HEK293 (cell line): ENCODE measurements at regions not wholly inside any gene's neighbourhood (a gene's known extent, or its start where the extent isn't known, plus 50 kb on each side); places are given as distances from the start of the nearest gene placed in this dataset.

Source experiments
- CTCF ChIA-PET: fragments of 350-600 bp; formaldehyde crosslinking; extraction: SDS; loops from one replicate; lab custom pipeline; 2021; ENCODE audit warnings: antibody characterized with exemption; lab: Yijun Ruan, JAX
- POLR2A ChIA-PET: fragments of 300-600 bp; formaldehyde crosslinking; extraction: SDS; loops from one replicate; lab custom pipeline; 2020; ENCODE audit warnings: antibody characterized with exemption, inconsistent platforms; lab: Yijun Ruan, JAX
- H3K27ac ChIP-seq: fragments of 200-500 bp; sonication (Bioruptor generic); 2 replicates; pipeline ENCODE4 v1.5.1; 2014; ENCODE audit warnings: low read depth, low read length, control low read depth, inconsistent platforms; ENCODE audit errors: extremely low read depth
- H3K36me3 ChIP-seq, 2 experiments: fragments of 200-500 bp in 1 of 2; sonication (Bioruptor generic) in 1 of 2; 1 replicate in 1 of 2; 2 replicates in 1 of 2; pipeline ENCODE4 v1.5.1; 2014 to 2017; ENCODE audit warnings: inconsistent platforms in 2 of 2, low read length in 2 of 2; ENCODE audit not compliant: control insufficient read depth in 2 of 2, insufficient read depth in 1 of 2
- H3K4me1 ChIP-seq: fragments of 200-500 bp; sonication (Bioruptor generic); 2 replicates; pipeline ENCODE4 v1.5.1; 2014; ENCODE audit warnings: mild to moderate bottlenecking, low read length, inconsistent platforms; ENCODE audit not compliant: control insufficient read depth, insufficient read depth
- H3K4me3 ChIP-seq: 2 replicates; pipeline ENCODE4 v1.5.1; 2011; ENCODE audit warnings: low read depth, mild to moderate bottlenecking, control low read depth, low read length, moderate library complexity
- H3K9me3 ChIP-seq: fragments of 200-500 bp; sonication (Bioruptor generic); 2 replicates; pipeline ENCODE4 v1.5.1; 2014; ENCODE audit warnings: low read depth, low read length, inconsistent platforms; ENCODE audit not compliant: control insufficient read depth, insufficient read depth
- FEZF1 ChIP-seq: fragments of 450-650 bp; formaldehyde crosslinking; IDR thresholded peaks from 2 replicates; pipeline ENCODE4 v1.5.1; 2016; ENCODE audit warnings: missing biosample characterization, missing genetic modification characterization
- HOXA7 ChIP-seq: sonication (generic); formaldehyde crosslinking; IDR thresholded peaks from 2 replicates; pipeline ENCODE4 v1.8.1; 2022; ENCODE audit warnings: missing genetic modification reagents, borderline replicate concordance
- INSM2 ChIP-seq: fragments of 450-650 bp; formaldehyde crosslinking; IDR thresholded peaks from 2 replicates; pipeline ENCODE4 v1.5.1; 2016; ENCODE audit warnings: missing biosample characterization, missing genetic modification characterization
- KLF10 ChIP-seq: fragments of 450-650 bp; IDR thresholded peaks from 2 replicates; pipeline ENCODE4 v1.5.1; 2018; ENCODE audit warnings: missing biosample characterization, mild to moderate bottlenecking, missing genetic modification characterization
- PRDM1 ChIP-seq: fragments of 450-650 bp; formaldehyde crosslinking; IDR thresholded peaks from 2 replicates; pipeline ENCODE4; 2016; ENCODE audit warnings: missing biosample characterization, missing genetic modification characterization
- RBAK ChIP-seq: fragments of 450-650 bp; formaldehyde crosslinking; IDR thresholded peaks from 2 replicates; pipeline ENCODE4 v1.5.1; 2016; ENCODE audit warnings: missing biosample characterization, missing genetic modification characterization
- SETDB1 ChIP-seq: IDR thresholded peaks from one replicate; pipeline ENCODE4 v1.6.1; 2017; ENCODE audit warnings: mild to moderate bottlenecking, low read length, moderate library complexity, mixed read lengths; ENCODE audit not compliant: insufficient read length
- YY2 ChIP-seq: fragments of 450-650 bp; formaldehyde crosslinking; IDR thresholded peaks from 2 replicates; pipeline ENCODE4 v1.5.1; 2016; ENCODE audit warnings: missing biosample characterization, missing genetic modification characterization
- ZIC2 ChIP-seq: fragments of 450-650 bp; formaldehyde crosslinking; IDR thresholded peaks from 2 replicates; pipeline ENCODE4 v1.5.1; 2016; ENCODE audit warnings: missing biosample characterization, missing genetic modification characterization
- ZNF112 ChIP-seq: fragments of 450-650 bp; formaldehyde crosslinking; IDR thresholded peaks from 2 replicates; pipeline ENCODE4 v1.5.0; 2017; ENCODE audit warnings: missing biosample characterization, missing genetic modification characterization
- ZNF121 ChIP-seq: fragments of 450-650 bp; formaldehyde crosslinking; IDR thresholded peaks from 2 replicates; pipeline ENCODE4 v1.5.1; 2016; ENCODE audit warnings: missing biosample characterization, missing genetic modification characterization
- ZNF175 ChIP-seq: fragments of 450-650 bp; formaldehyde crosslinking; IDR thresholded peaks from 2 replicates; pipeline ENCODE4 v1.5.1; 2016; ENCODE audit warnings: missing biosample characterization, missing genetic modification characterization
- ZNF19 ChIP-seq: fragments of 450-650 bp; formaldehyde crosslinking; IDR thresholded peaks from 2 replicates; pipeline ENCODE4; 2016; ENCODE audit warnings: missing biosample characterization, missing genetic modification characterization, low read depth
- ZNF202 ChIP-seq: fragments of 450-650 bp; formaldehyde crosslinking; IDR thresholded peaks from 2 replicates; pipeline ENCODE4 v1.5.1; 2016; ENCODE audit warnings: missing biosample characterization, missing genetic modification characterization, borderline replicate concordance
- ZNF248 ChIP-seq: fragments of 450-650 bp; formaldehyde crosslinking; IDR thresholded peaks from 2 replicates; pipeline ENCODE4 v1.5.1; 2017; ENCODE audit warnings: missing biosample characterization, missing genetic modification characterization
- ZNF324 ChIP-seq: fragments of 450-650 bp; formaldehyde crosslinking; IDR thresholded peaks from 2 replicates; pipeline ENCODE4 v1.5.1; 2016; ENCODE audit warnings: missing biosample characterization, missing genetic modification characterization
- ZNF354C ChIP-seq: fragments of 450-650 bp; formaldehyde crosslinking; IDR thresholded peaks from 2 replicates; pipeline ENCODE4 v1.5.1; 2016; ENCODE audit warnings: missing biosample characterization, missing genetic modification characterization, low read depth, borderline replicate concordance
- ZNF37A ChIP-seq: fragments of 450-650 bp; IDR thresholded peaks from 2 replicates; pipeline ENCODE4 v1.5.1; 2018; ENCODE audit warnings: missing biosample characterization, missing genetic modification characterization
- ZNF426 ChIP-seq: fragments of 450-650 bp; formaldehyde crosslinking; IDR thresholded peaks from 2 replicates; pipeline ENCODE4 v1.5.1; 2017; ENCODE audit warnings: missing biosample characterization, missing genetic modification characterization, mild to moderate bottlenecking, inconsistent platforms, moderate library complexity
- ZNF433 ChIP-seq: fragments of 450-650 bp; formaldehyde crosslinking; IDR thresholded peaks from 2 replicates; pipeline ENCODE4 v1.5.1; 2016; ENCODE audit warnings: missing biosample characterization, missing genetic modification characterization, low read depth
- ZNF544 ChIP-seq: fragments of 450-650 bp; formaldehyde crosslinking; IDR thresholded peaks from 2 replicates; pipeline ENCODE4 v1.5.0; 2017; ENCODE audit warnings: missing biosample characterization, missing genetic modification characterization
- ZNF585B ChIP-seq: fragments of 450-650 bp; formaldehyde crosslinking; IDR thresholded peaks from 2 replicates; pipeline ENCODE4 v1.5.1; 2016; ENCODE audit warnings: missing biosample characterization, missing genetic modification characterization
- ZNF654 ChIP-seq: fragments of 450-650 bp; formaldehyde crosslinking; IDR thresholded peaks from 2 replicates; pipeline ENCODE4 v1.5.1; 2016; ENCODE audit warnings: low read depth, missing biosample characterization, missing genetic modification characterization
- ZNF677 ChIP-seq: fragments of 450-650 bp; IDR thresholded peaks from 2 replicates; pipeline ENCODE4 v1.5.0; 2018; ENCODE audit warnings: missing biosample characterization, mild to moderate bottlenecking, missing genetic modification characterization, moderate library complexity
- ZNF837 ChIP-seq: fragments of 450-650 bp; formaldehyde crosslinking; IDR thresholded peaks from 2 replicates; pipeline ENCODE4 v1.5.1; 2016; ENCODE audit warnings: missing biosample characterization, missing genetic modification characterization
- ZSCAN30 ChIP-seq: fragments of 450-650 bp; IDR thresholded peaks from 2 replicates; pipeline ENCODE4 v1.5.1; 2018; ENCODE audit warnings: missing biosample characterization, mild to moderate bottlenecking, missing genetic modification characterization, moderate library complexity
- ZXDB ChIP-seq: fragments of 450-650 bp; formaldehyde crosslinking; IDR thresholded peaks from 2 replicates; pipeline ENCODE4 v1.5.1; 2016; ENCODE audit warnings: missing biosample characterization, missing genetic modification characterization
- TF ChIP-seq, protein P1 (sequence below): fragments of 450-650 bp; formaldehyde crosslinking; IDR thresholded peaks from 2 replicates; pipeline ENCODE4; 2016; ENCODE audit warnings: missing biosample characterization, missing genetic modification characterization
- TF ChIP-seq, protein P2 (sequence below): fragments of 450-650 bp; formaldehyde crosslinking; IDR thresholded peaks from 2 replicates; pipeline ENCODE4 v1.5.1; 2016; ENCODE audit warnings: missing biosample characterization, missing genetic modification characterization
- TF ChIP-seq, protein P3 (sequence below): fragments of 450-650 bp; formaldehyde crosslinking; IDR thresholded peaks from 2 replicates; pipeline ENCODE4 v1.5.1; 2016; ENCODE audit warnings: missing biosample characterization, missing genetic modification characterization
- TF ChIP-seq, protein P4 (sequence below): fragments of 450-650 bp; IDR thresholded peaks from 2 replicates; pipeline ENCODE4 v1.5.1; 2018; ENCODE audit warnings: missing biosample characterization, missing genetic modification characterization

- TF ChIP-seq, protein P1, sequence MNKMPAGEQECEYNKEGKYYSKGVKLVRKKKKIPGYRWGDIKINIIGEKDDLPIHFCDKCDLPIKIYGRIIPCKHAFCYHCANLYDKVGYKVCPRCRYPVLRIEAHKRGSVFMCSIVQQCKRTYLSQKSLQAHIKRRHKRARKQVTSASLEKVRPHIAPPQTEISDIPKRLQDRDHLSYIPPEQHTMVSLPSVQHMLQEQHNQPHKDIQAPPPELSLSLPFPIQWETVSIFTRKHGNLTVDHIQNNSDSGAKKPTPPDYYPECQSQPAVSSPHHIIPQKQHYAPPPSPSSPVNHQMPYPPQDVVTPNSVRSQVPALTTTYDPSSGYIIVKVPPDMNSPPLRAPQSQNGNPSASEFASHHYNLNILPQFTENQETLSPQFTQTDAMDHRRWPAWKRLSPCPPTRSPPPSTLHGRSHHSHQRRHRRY: no peak
- TF ChIP-seq ZNF175 (tag by site-specific recombination) (no peak), ZNF121 (tag by site-specific recombination) (no peak)
These were observed 167.8 kb upstream of the SEMA3A start (continued) for GRCh38 chr7:84362360-84362759.

- ChIA-PET CTCF (no interaction called here), POLR2A (no interaction called here)
These were observed 160.3 kb upstream of the SEMA3A start for GRCh38 chr7:84354866-84355265.

DNA sequence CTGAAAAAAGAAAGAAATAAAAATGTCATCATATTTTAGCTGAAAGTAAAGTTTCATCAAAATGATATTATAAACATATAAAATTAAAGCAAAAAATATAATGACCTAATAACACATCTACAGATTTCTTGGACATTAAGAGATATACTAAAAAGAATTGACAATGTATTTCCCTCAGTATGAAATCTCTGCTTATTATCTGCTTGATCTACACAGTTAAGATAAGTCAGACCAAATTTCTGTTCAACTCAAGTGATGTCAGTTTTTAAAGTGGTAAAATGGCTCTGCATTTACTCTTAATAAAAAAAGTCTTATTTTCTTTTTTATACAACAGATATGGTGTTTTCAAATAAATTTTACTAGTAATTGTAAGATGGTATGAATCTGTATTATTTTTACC is 159.4 kb upstream of the SEMA3A start:
- Histone ChIP-seq H3K4me1 (no peaks in the 10 kb centered on the region), H3K9me3 (no peaks in the 10 kb centered on the region), H3K27ac (no peak overlapping the region), H3K4me3 (no peak overlapping the region), H3K36me3 (no peaks in the 10 kb centered on the region)
- TF ChIP-seq YY2 (tag by site-specific recombination) (no peak), FEZF1 (no peak), PRDM1 (tag by site-specific recombination) (no peak), ZXDB (tag by site-specific recombination) (no peak), ZNF202 (tag by site-specific recombination) (no peak), ZNF677 (tag by site-specific recombination) (no peak), ZNF37A (tag by site-specific recombination) (no peak), ZNF433 (tag by site-specific recombination) (no peak), ZNF585B (tag by site-specific recombination) (no peak), ZNF19 (no peak)
- TF ChIP-seq, protein P2, sequence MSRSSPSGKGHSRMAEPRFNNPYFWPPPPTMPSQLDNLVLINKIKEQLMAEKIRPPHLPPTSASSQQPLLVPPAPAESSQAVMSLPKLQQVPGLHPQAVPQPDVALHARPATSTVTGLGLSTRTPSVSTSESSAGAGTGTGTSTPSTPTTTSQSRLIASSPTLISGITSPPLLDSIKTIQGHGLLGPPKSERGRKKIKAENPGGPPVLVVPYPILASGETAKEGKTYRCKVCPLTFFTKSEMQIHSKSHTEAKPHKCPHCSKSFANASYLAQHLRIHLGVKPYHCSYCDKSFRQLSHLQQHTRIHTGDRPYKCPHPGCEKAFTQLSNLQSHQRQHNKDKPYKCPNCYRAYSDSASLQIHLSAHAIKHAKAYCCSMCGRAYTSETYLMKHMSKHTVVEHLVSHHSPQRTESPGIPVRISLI (tag by site-specific recombination): no peak
- CTCF ChIA-PET: no interaction called here
- POLR2A ChIA-PET: no interaction called here

More at GRCh38 chr7:84354866-84355265, 160.3 kb upstream of the SEMA3A start:
- TF ChIP-seq ZNF544 (tag by site-specific recombination) (no peak), ZNF112 (tag by site-specific recombination) (no peak), KLF10 (tag by site-specific recombination) (no peak), SETDB1 (no peak), ZNF354C (tag by site-specific recombination) (no peak), ZNF324 (tag by site-specific recombination) (no peak), ZNF426 (tag by site-specific recombination) (no peak), ZNF837 (tag by site-specific recombination) (no peak), ZIC2 (no peak), ZSCAN30 (tag by site-specific recombination) (no peak), HOXA7 (CRISPR knock-in tag) (no peak), RBAK (no peak), ZNF248 (no peak), ZNF654 (tag by site-specific recombination) (no peak), INSM2 (no peak), YY2 (tag by site-specific recombination) (no peak)
- TF ChIP-seq, protein P3, sequence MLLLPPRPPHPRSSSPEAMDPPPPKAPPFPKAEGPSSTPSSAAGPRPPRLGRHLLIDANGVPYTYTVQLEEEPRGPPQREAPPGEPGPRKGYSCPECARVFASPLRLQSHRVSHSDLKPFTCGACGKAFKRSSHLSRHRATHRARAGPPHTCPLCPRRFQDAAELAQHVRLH (tag by site-specific recombination): no peak
- TF ChIP-seq, protein P4, sequence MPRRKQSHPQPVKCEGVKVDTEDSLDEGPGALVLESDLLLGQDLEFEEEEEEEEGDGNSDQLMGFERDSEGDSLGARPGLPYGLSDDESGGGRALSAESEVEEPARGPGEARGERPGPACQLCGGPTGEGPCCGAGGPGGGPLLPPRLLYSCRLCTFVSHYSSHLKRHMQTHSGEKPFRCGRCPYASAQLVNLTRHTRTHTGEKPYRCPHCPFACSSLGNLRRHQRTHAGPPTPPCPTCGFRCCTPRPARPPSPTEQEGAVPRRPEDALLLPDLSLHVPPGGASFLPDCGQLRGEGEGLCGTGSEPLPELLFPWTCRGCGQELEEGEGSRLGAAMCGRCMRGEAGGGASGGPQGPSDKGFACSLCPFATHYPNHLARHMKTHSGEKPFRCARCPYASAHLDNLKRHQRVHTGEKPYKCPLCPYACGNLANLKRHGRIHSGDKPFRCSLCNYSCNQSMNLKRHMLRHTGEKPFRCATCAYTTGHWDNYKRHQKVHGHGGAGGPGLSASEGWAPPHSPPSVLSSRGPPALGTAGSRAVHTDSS (tag by site-specific recombination): no peak
- no peaks in the 10 kb centered on the region for H3K36me3 ChIP-seq
- no peaks in the 10 kb centered on the region for H3K9me3 ChIP-seq
- H3K27ac ChIP-seq: no peak overlapping the region
- H3K4me3 ChIP-seq: no peak overlapping the region
- H3K4me1 ChIP-seq: no peaks in the 10 kb centered on the region
